HepG2 (cell line): ENCODE measurements at regions not wholly inside any gene's neighbourhood (a gene's known extent, or its start where the extent isn't known, plus 50 kb on each side); places are given as distances from the start of the nearest gene placed in this dataset.

Experiments used
- ATAC-seq: fragments of 200-7000 bp; cut with Tn5 transposase; 3 replicates; pipeline ENCODE4 v1.9.1; 2020; ENCODE audit warnings: mild to moderate bottlenecking, moderate library complexity
- BruUV-seq: library from RNA; stranded (reverse); fragments of 400-500 nt; replicated peaks from 2 replicates; lab custom pipeline; 2021; lab: Mats Ljungman, UMichigan
- CTCF ChIA-PET: fragments of 300-600 bp; formaldehyde crosslinking; extraction: SDS; loops from one replicate; lab custom pipeline; 2021; ENCODE audit warnings: low total read pairs, inconsistent platforms, low intra/inter-chr PET ratio; lab: Yijun Ruan, JAX
- POLR2A ChIA-PET: fragments of 350-600 bp; sonication (Branson Sonifier 250); formaldehyde crosslinking; loops from one replicate; lab custom pipeline; 2020; ENCODE audit warnings: antibody characterized with exemption, inconsistent platforms; lab: Yijun Ruan, JAX
- DNase-seq: peaks from one replicate; pipeline ENCODE4 v3.0.0-alpha.2; 2015; ENCODE audit warnings: low spot score
- FAIRE-seq: peaks from 3 replicates; lab custom pipeline; 2011; peaks lifted over from hg19 to GRCh38; lab: Jason Lieb, UNC
- H2AFZ ChIP-seq: one replicate; pipeline ENCODE4 v1.6.1; 2011; ENCODE audit warnings: low read length, inconsistent platforms
- H3K27ac ChIP-seq: fragments of 300-600 bp; 3 replicates; pipeline ENCODE4 v1.8.0; 2011; ENCODE audit warnings: mixed run types, mild to moderate bottlenecking, mixed read lengths, low read length, inconsistent platforms; ENCODE audit not compliant: insufficient read depth; ENCODE audit errors: extremely low read length
- H3K27me3 ChIP-seq, 2 experiments: fragments of 200-600 bp in 1 of 2; 2 replicates in 1 of 2; 3 replicates in 1 of 2; pipeline versions ENCODE4 v1.6.0 to v1.8.0; 2011; ENCODE audit warnings: low read length in 2 of 2, mild to moderate bottlenecking in 2 of 2, moderate library complexity in 2 of 2, inconsistent platforms in 1 of 2; ENCODE audit not compliant: insufficient read depth in 2 of 2, control insufficient read depth in 1 of 2
- H3K36me3 ChIP-seq, 2 experiments: fragments of 200-600 bp in 1 of 2; replicated peaks in 1 of 2; 2 replicates in 1 of 2; 3 replicates in 1 of 2; pipeline versions ENCODE4 v1.5.1 to v1.8.0; 2011; ENCODE audit warnings: low read length in 2 of 2, inconsistent platforms in 1 of 2; ENCODE audit not compliant: insufficient read depth in 2 of 2, control insufficient read depth in 1 of 2
- H3K4me1 ChIP-seq: 2 replicates; pipeline ENCODE4 v1.5.1; 2012; ENCODE audit warnings: low read length, inconsistent platforms; ENCODE audit not compliant: insufficient read depth
- H3K4me2 ChIP-seq: 2 replicates; pipeline ENCODE4 v1.6.0; 2011; ENCODE audit warnings: low read depth, low read length, inconsistent platforms
- H3K4me3 ChIP-seq, 3 experiments: fragments of 200-600 bp in 1 of 3; sonication (generic), shearing (Covaris generic) in 1 of 3; replicated peaks in 1 of 3; 2 replicates each; pipeline ENCODE4 v1.5.1; 2011 to 2016; ENCODE audit warnings: low read length in 3 of 3, inconsistent platforms in 2 of 3, low read depth in 2 of 3, mild to moderate bottlenecking in 2 of 3, control low read depth in 1 of 3, mixed read lengths in 1 of 3; ENCODE audit not compliant: insufficient read depth in 1 of 3
- H3K79me2 ChIP-seq: one replicate; pipeline ENCODE4 v1.6.1; 2011; ENCODE audit warnings: low read length, inconsistent platforms; ENCODE audit not compliant: insufficient read depth
- H3K9ac ChIP-seq: 2 replicates; pipeline ENCODE4 v1.6.0; 2011; ENCODE audit warnings: mild to moderate bottlenecking, low read depth, low read length, inconsistent platforms; ENCODE audit not compliant: insufficient read depth
- H3K9me3 ChIP-seq: 2 replicates; pipeline ENCODE4 v1.5.1; 2012; ENCODE audit warnings: mild to moderate bottlenecking, low read length
- H4K20me1 ChIP-seq: 2 replicates; pipeline ENCODE4 v1.6.0; 2011; ENCODE audit warnings: inconsistent platforms, mild to moderate bottlenecking, low read length, moderate library complexity; ENCODE audit not compliant: insufficient read depth
- DNMT1 ChIP-seq: sonication (generic); formaldehyde crosslinking; IDR thresholded peaks from 2 replicates; pipeline ENCODE4 v1.5.1; 2020; ENCODE audit warnings: mild to moderate bottlenecking, missing genetic modification reagents
- IKZF1 ChIP-seq: fragments of 450-650 bp; IDR thresholded peaks from 2 replicates; pipeline ENCODE4 v1.7.1; 2016
- KLF9 ChIP-seq: IDR thresholded peaks from 2 replicates; pipeline ENCODE4 v1.6.1; 2016; ENCODE audit warnings: low read depth
- NFE2 ChIP-seq: sonication (generic); formaldehyde crosslinking; IDR thresholded peaks from 2 replicates; pipeline ENCODE4 v1.4.0; 2020; ENCODE audit warnings: missing genetic modification reagents
- PRPF4 ChIP-seq: fragments of 200-400 bp; formaldehyde crosslinking; IDR thresholded peaks from 2 replicates; pipeline ENCODE4 v1.6.1; 2016; ENCODE audit warnings: low read length, low read depth; ENCODE audit not compliant: poor library complexity, severe bottlenecking
- REL ChIP-seq: sonication (generic); formaldehyde crosslinking; conservative IDR thresholded peaks from 2 replicates; pipeline ENCODE4 v1.8.0; 2022; ENCODE audit warnings: mild to moderate bottlenecking, missing genetic modification reagents, moderate library complexity
- SIX1 ChIP-seq: sonication (generic); formaldehyde crosslinking; IDR thresholded peaks from 2 replicates; pipeline ENCODE4 v1.4.0; 2020; ENCODE audit warnings: missing genetic modification reagents, borderline replicate concordance
- SP1 ChIP-seq, 2 experiments: fragments of 450-650 bp in 1 of 2; sonication (generic) in 1 of 2; formaldehyde crosslinking in 1 of 2; IDR thresholded peaks; 2 replicates each; pipeline versions ENCODE4 v1.4.0 to v1.6.1; 2016 to 2020; ENCODE audit warnings: missing genetic modification reagents in 1 of 2
- SSRP1 ChIP-seq: IDR thresholded peaks from 2 replicates; pipeline ENCODE4 v1.6.1; 2016; ENCODE audit warnings: control low read depth
- SYNCRIP ChIP-seq: fragments of 200-400 bp; formaldehyde crosslinking; IDR thresholded peaks from 2 replicates; pipeline ENCODE4 v1.6.1; 2018; ENCODE audit warnings: mild to moderate bottlenecking, low read depth, low read length; ENCODE audit not compliant: insufficient read depth
- ZBTB20 ChIP-seq: sonication (generic); formaldehyde crosslinking; IDR thresholded peaks from 2 replicates; pipeline ENCODE4 v1.8.1; 2023; ENCODE audit warnings: missing genetic modification reagents, low read depth, mild to moderate bottlenecking, borderline replicate concordance
- ZFX ChIP-seq: sonication (generic); formaldehyde crosslinking; IDR thresholded peaks from 2 replicates; pipeline ENCODE4 v1.4.0; 2020; ENCODE audit warnings: mild to moderate bottlenecking, low read depth, missing genetic modification reagents, moderate library complexity
- ZFY ChIP-seq: sonication (generic); formaldehyde crosslinking; IDR thresholded peaks from 2 replicates; pipeline ENCODE4 v1.4.0; 2020; ENCODE audit warnings: missing genetic modification reagents
- ZSCAN30 ChIP-seq: sonication (generic); formaldehyde crosslinking; IDR thresholded peaks from 2 replicates; pipeline ENCODE4 v1.5.0; 2020; ENCODE audit warnings: mild to moderate bottlenecking, missing genetic modification reagents
- WGBS: methylation state at CpG from one replicate; pipeline ENCODE4 v1.1.6; 2017; ENCODE audit warnings: low lambda C conversion rate; 5-methylcytosine and 5-hydroxymethylcytosine counted together
- in situ Hi-C: cut with HindIII; loops from 2 replicates; pipeline ENCODE4 v1.10.0; 2017; ENCODE audit warnings: low pct_unique_long_range_greater_than_20kb; ENCODE audit not compliant: extremely low pct_ligation_motif_present
- intact Hi-C: fragments of 100-400 bp; cut with micrococcal nuclease; formaldehyde crosslinking; loops from one replicate; pipeline ENCODE4 v1.10.0; 2022; ENCODE audit not compliant: unreplicated experiment
- TF ChIP-seq, protein P1 (sequence below): sonication (generic); formaldehyde crosslinking; IDR thresholded peaks from 2 replicates; pipeline ENCODE4 v1.8.0; 2022; ENCODE audit warnings: mild to moderate bottlenecking, missing genetic modification reagents
- TF ChIP-seq, protein P2 (sequence below): sonication (generic); formaldehyde crosslinking; IDR thresholded peaks from 2 replicates; pipeline ENCODE4 v1.5.1; 2020; ENCODE audit warnings: mild to moderate bottlenecking, missing genetic modification reagents, borderline replicate concordance
- TF ChIP-seq, protein P3 (sequence below): sonication (generic); formaldehyde crosslinking; conservative IDR thresholded peaks from 2 replicates; pipeline ENCODE4 v1.8.0; 2022; ENCODE audit warnings: mild to moderate bottlenecking, moderate library complexity, missing genetic modification reagents
- TF ChIP-seq, protein P4 (sequence below): IDR thresholded peaks from 2 replicates; pipeline ENCODE4 v1.6.1; 2016; ENCODE audit warnings: missing genetic modification reagents, missing compliant biosample characterization

DNA sequence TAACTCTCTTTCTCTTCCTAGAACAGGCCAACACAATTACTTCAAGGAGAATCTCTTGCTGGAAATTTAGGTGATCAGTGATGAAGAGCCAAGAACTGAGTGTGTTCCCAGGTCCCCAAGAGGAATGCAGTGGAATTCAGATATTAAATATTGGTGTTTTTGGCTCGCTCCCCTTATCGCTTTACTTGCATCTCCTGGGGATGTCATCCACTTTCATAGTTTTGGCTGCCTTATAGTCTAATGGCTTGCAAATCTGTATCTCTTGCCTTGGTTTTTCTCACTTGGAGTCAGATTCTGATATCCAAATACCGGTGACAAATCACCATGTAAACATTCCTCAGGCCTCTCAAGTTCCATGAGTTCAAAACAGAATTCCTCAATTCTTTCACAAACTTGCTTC lies 151.0 kb upstream of the C1orf87 start:
- in situ Hi-C loops (no loop called here), intact Hi-C loops (no loop called here)
- Histone ChIP-seq H2AFZ (no peak overlapping the region), H3K27ac (no peak overlapping the region), H3K27me3 (no peaks in the 10 kb centered on the region), H3K9ac (no peak overlapping the region), H3K9me3 (no peaks in the 10 kb centered on the region), H3K4me1 (no peaks in the 10 kb centered on the region), H3K36me3 (no peaks in the 10 kb centered on the region), H4K20me1 (no peaks in the 10 kb centered on the region), H3K4me3 (no peak overlapping the region), H3K4me2 (no peak overlapping the region), H3K79me2 (no peaks in the 10 kb centered on the region)
- DNase-seq (no peak), FAIRE-seq (no peak), ATAC-seq (no peak)
- WGBS, result 50% methylated on average over 3 of the region's 3 CpGs
- POLR2A ChIA-PET, result no interaction called here
- BruUV-seq, result no TSS peak
- CTCF ChIA-PET, result no interaction called here
- TF ChIP-seq IKZF1 (no peak), SSRP1 (no peak), REL (CRISPR knock-in tag) (no peak), ZSCAN30 (CRISPR knock-in tag) (no peak), DNMT1 (CRISPR knock-in tag) (no peak), ZFY (CRISPR knock-in tag) (no peak), ZFX (CRISPR knock-in tag) (no peak), SIX1 (CRISPR knock-in tag) (no peak), SYNCRIP (no peak), ZBTB20 (CRISPR knock-in tag) (no peak), NFE2 (CRISPR knock-in tag) (no peak), KLF9 (CRISPR knock-in tag) (no peak), SP1 (IDR thresholded peaks at IDR 0.05) (no peak), SP1 (CRISPR knock-in tag; IDR thresholded peaks at IDR 0.05) (no peak), PRPF4 (no peak)
- TF ChIP-seq, protein P1, sequence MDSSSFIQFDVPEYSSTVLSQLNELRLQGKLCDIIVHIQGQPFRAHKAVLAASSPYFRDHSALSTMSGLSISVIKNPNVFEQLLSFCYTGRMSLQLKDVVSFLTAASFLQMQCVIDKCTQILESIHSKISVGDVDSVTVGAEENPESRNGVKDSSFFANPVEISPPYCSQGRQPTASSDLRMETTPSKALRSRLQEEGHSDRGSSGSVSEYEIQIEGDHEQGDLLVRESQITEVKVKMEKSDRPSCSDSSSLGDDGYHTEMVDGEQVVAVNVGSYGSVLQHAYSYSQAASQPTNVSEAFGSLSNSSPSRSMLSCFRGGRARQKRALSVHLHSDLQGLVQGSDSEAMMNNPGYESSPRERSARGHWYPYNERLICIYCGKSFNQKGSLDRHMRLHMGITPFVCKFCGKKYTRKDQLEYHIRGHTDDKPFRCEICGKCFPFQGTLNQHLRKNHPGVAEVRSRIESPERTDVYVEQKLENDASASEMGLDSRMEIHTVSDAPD (CRISPR knock-in tag), result no peak
- TF ChIP-seq, protein P2, sequence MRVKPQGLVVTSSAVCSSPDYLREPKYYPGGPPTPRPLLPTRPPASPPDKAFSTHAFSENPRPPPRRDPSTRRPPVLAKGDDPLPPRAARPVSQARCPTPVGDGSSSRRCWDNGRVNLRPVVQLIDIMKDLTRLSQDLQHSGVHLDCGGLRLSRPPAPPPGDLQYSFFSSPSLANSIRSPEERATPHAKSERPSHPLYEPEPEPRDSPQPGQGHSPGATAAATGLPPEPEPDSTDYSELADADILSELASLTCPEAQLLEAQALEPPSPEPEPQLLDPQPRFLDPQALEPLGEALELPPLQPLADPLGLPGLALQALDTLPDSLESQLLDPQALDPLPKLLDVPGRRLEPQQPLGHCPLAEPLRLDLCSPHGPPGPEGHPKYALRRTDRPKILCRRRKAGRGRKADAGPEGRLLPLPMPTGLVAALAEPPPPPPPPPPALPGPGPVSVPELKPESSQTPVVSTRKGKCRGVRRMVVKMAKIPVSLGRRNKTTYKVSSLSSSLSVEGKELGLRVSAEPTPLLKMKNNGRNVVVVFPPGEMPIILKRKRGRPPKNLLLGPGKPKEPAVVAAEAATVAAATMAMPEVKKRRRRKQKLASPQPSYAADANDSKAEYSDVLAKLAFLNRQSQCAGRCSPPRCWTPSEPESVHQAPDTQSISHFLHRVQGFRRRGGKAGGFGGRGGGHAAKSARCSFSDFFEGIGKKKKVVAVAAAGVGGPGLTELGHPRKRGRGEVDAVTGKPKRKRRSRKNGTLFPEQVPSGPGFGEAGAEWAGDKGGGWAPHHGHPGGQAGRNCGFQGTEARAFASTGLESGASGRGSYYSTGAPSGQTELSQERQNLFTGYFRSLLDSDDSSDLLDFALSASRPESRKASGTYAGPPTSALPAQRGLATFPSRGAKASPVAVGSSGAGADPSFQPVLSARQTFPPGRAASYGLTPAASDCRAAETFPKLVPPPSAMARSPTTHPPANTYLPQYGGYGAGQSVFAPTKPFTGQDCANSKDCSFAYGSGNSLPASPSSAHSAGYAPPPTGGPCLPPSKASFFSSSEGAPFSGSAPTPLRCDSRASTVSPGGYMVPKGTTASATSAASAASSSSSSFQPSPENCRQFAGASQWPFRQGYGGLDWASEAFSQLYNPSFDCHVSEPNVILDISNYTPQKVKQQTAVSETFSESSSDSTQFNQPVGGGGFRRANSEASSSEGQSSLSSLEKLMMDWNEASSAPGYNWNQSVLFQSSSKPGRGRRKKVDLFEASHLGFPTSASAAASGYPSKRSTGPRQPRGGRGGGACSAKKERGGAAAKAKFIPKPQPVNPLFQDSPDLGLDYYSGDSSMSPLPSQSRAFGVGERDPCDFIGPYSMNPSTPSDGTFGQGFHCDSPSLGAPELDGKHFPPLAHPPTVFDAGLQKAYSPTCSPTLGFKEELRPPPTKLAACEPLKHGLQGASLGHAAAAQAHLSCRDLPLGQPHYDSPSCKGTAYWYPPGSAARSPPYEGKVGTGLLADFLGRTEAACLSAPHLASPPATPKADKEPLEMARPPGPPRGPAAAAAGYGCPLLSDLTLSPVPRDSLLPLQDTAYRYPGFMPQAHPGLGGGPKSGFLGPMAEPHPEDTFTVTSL, result no peak
- TF ChIP-seq, protein P3, sequence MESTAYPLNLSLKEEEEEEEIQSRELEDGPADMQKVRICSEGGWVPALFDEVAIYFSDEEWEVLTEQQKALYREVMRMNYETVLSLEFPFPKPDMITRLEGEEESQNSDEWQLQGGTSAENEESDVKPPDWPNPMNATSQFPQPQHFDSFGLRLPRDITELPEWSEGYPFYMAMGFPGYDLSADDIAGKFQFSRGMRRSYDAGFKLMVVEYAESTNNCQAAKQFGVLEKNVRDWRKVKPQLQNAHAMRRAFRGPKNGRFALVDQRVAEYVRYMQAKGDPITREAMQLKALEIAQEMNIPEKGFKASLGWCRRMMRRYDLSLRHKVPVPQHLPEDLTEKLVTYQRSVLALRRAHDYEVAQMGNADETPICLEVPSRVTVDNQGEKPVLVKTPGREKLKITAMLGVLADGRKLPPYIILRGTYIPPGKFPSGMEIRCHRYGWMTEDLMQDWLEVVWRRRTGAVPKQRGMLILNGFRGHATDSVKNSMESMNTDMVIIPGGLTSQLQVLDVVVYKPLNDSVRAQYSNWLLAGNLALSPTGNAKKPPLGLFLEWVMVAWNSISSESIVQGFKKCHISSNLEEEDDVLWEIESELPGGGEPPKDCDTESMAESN, result no peak
- TF ChIP-seq, protein P4, sequence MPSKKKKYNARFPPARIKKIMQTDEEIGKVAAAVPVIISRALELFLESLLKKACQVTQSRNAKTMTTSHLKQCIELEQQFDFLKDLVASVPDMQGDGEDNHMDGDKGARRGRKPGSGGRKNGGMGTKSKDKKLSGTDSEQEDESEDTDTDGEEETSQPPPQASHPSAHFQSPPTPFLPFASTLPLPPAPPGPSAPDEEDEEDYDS (CRISPR knock-in tag), result no peak
